ENCODE measurements at regions not wholly inside any gene's neighbourhood (a gene's known extent, or its start where the extent isn't known, plus 50 kb on each side); places are given as distances from the start of the nearest gene placed in this dataset.

GRCh38 chr20:47859278-47859677 lies 74.0 kb upstream of the SULF2 start:
- ChIA-PET CTCF (no interaction called here), POLR2A (no interaction called here)
- ATAC-seq (no peak), DNase-seq (no peak)
- H3K4me3 Mint-ChIP-seq = no peak overlapping the region
- no peaks in the 10 kb centered on the region for H3K4me1 Mint-ChIP-seq (ENCODE audit: low read depth)
- H3K9me3 Mint-ChIP-seq = no peaks in the 10 kb centered on the region
- no peak for TF ChIP-seq CTCF (IDR thresholded peaks at IDR 0.05)
- intact Hi-C loops (cut with micrococcal nuclease) = no loop called here
- peaks cover 4% of the 10 kb centered on the region for H3K27me3 Mint-ChIP-seq
- H3K27ac Mint-ChIP-seq = no peak overlapping the region
- H3K36me3 Mint-ChIP-seq (ENCODE audit: low read depth) = no peaks in the 10 kb centered on the region

GRCh38 chr20:47857569-47858464 lies 72.5 kb upstream of the SULF2 start:
- no peak for DNase-seq
- Mint-ChIP-seq H3K9me3 (no peaks in the 10 kb centered on the region), H3K4me1 (ENCODE audit: low read depth) (no peaks in the 10 kb centered on the region), H3K27me3 (peaks cover 4% of the 10 kb centered on the region), H3K4me3 (no peak overlapping the region), H3K36me3 (ENCODE audit: low read depth) (no peaks in the 10 kb centered on the region), H3K27ac (no peak overlapping the region)
- ATAC-seq = no peak
- no peak for TF ChIP-seq CTCF (IDR thresholded peaks at IDR 0.05)
- intact Hi-C loops (cut with micrococcal nuclease) = no loop called here
- POLR2A ChIA-PET = no interaction called here
- CTCF ChIA-PET = no interaction called here

- ChIA-PET CTCF (no interaction called here), POLR2A (no interaction called here)
- Mint-ChIP-seq H3K4me1 (ENCODE audit: low read depth) (no peaks in the 10 kb centered on the region), H3K36me3 (ENCODE audit: low read depth) (no peaks in the 10 kb centered on the region), H3K27me3 (peaks cover 4% of the 10 kb centered on the region), H3K9me3 (no peaks in the 10 kb centered on the region), H3K4me3 (no peak overlapping the region), H3K27ac (no peak overlapping the region)
- ATAC-seq (no peak), DNase-seq (no peak)
- no peak for TF ChIP-seq CTCF (IDR thresholded peaks at IDR 0.05)
- intact Hi-C loops (cut with micrococcal nuclease) = no loop called here
These were observed 71.9 kb upstream of the SULF2 start for GRCh38 chr20:47857187-47857568.

GRCh38 chr20:47855799-47856198 lies 70.5 kb upstream of the SULF2 start:
- no peaks in the 10 kb centered on the region for H3K9me3 Mint-ChIP-seq
- H3K4me1 Mint-ChIP-seq (ENCODE audit: low read depth) = no peaks in the 10 kb centered on the region
- no peak for TF ChIP-seq CTCF (IDR thresholded peaks at IDR 0.05)
- no peak for ATAC-seq
- peaks cover 2% of the 10 kb centered on the region for H3K27me3 Mint-ChIP-seq
- DNase-seq = no peak
- intact Hi-C loops (cut with micrococcal nuclease) = no loop called here
- H3K27ac Mint-ChIP-seq = no peak overlapping the region
- ChIA-PET CTCF (no interaction called here), POLR2A (no interaction called here)
- H3K4me3 Mint-ChIP-seq = no peak overlapping the region
- no peaks in the 10 kb centered on the region for H3K36me3 Mint-ChIP-seq (ENCODE audit: low read depth)

GRCh38 chr20:47854687-47855212 lies 69.5 kb upstream of the SULF2 start:
- Mint-ChIP-seq H3K27me3 (peaks cover 2% of the 10 kb centered on the region), H3K36me3 (ENCODE audit: low read depth) (no peaks in the 10 kb centered on the region), H3K4me1 (ENCODE audit: low read depth) (no peaks in the 10 kb centered on the region), H3K27ac (no peak overlapping the region), H3K4me3 (no peak overlapping the region), H3K9me3 (no peaks in the 10 kb centered on the region)
- DNase-seq (peak; percentile 3), ATAC-seq (no peak)
- intact Hi-C loops (cut with micrococcal nuclease) = no loop called here
- TF ChIP-seq CTCF (IDR thresholded peaks at IDR 0.05) = no peak
- CTCF ChIA-PET = no interaction called here
- POLR2A ChIA-PET = no interaction called here
